PC-9 (cell line): ENCODE measurements at regions not wholly inside any gene's neighbourhood (a gene's known extent, or its start where the extent isn't known, plus 50 kb on each side); places are given as distances from the start of the nearest gene placed in this dataset.

Experiments
- BruUV-seq: library from RNA; stranded (reverse); fragments of 400-500 nt; replicated peaks from 2 replicates; lab custom pipeline; 2021; lab: Mats Ljungman, UMichigan
- CTCF ChIA-PET: fragments of 300-600 bp; sonication (Branson Sonifier 250); formaldehyde crosslinking; loops from one replicate; lab custom pipeline; 2022; ENCODE audit warnings: antibody characterized with exemption; lab: Charles Lee
- POLR2A ChIA-PET: fragments of 300-600 bp; sonication (Branson Sonifier 250); formaldehyde crosslinking; loops from one replicate; lab custom pipeline; 2022; ENCODE audit warnings: antibody characterized with exemption; ENCODE audit not compliant: unreplicated experiment; lab: Charles Lee
- DNase-seq, 2 experiments: peaks; one replicate each; pipeline versions ENCODE4 v3.0.0 to v3.0.0-alpha.2; 2015 to 2022; ENCODE audit warnings: mixed read lengths in 1 of 2
- H2AFZ ChIP-seq: fragments of 200-600 bp; sonication (generic); 2 replicates; pipeline ENCODE4 v1.8.1; 2017; ENCODE audit warnings: antibody characterized with exemption
- H3F3A ChIP-seq: fragments of 200-600 bp; sonication (generic); 2 replicates; pipeline ENCODE4 v1.8.1; 2017; ENCODE audit warnings: antibody characterized with exemption, mild to moderate bottlenecking, low read depth; ENCODE audit not compliant: insufficient read depth
- H3K27ac ChIP-seq: fragments of 200-600 bp; sonication (generic); 2 replicates; pipeline ENCODE4 v1.6.1; 2016; ENCODE audit warnings: mixed run types
- H3K27me3 ChIP-seq: fragments of 200-600 bp; sonication (generic); 2 replicates; pipeline ENCODE4 v1.6.1; 2016; ENCODE audit warnings: low read depth, mixed run types; ENCODE audit not compliant: insufficient read depth
- H3K36me3 ChIP-seq: fragments of 200-600 bp; sonication (generic); 2 replicates; pipeline ENCODE4 v1.6.1; 2016; ENCODE audit warnings: low read depth, mixed run types
- H3K4me1 ChIP-seq: fragments of 200-600 bp; sonication (generic); replicated peaks from 2 replicates; pipeline ENCODE4 v1.6.1; 2016; ENCODE audit warnings: mixed run types; ENCODE audit not compliant: insufficient read depth
- H3K4me2 ChIP-seq: fragments of 200-600 bp; sonication (generic); 2 replicates; pipeline ENCODE4 v1.6.1; 2017; ENCODE audit warnings: mixed run types
- H3K4me3 ChIP-seq: fragments of 200-600 bp; sonication (generic); 2 replicates; pipeline ENCODE4 v1.6.1; 2016; ENCODE audit warnings: mixed run types
- H3K79me2 ChIP-seq: fragments of 200-600 bp; sonication (generic); 2 replicates; pipeline ENCODE4 v1.6.1; 2017; ENCODE audit warnings: low read depth, mixed run types
- H3K9me2 ChIP-seq: fragments of 200-600 bp; sonication (generic); 2 replicates; pipeline ENCODE4 v1.8.1; 2017; ENCODE audit warnings: mild to moderate bottlenecking; ENCODE audit not compliant: insufficient read depth
- H3K9me3 ChIP-seq: fragments of 200-600 bp; sonication (generic); 2 replicates; pipeline ENCODE4 v1.8.1; 2016; ENCODE audit warnings: low read depth; ENCODE audit not compliant: insufficient read depth
- H4K20me1 ChIP-seq: fragments of 200-600 bp; sonication (generic); 2 replicates; pipeline ENCODE4 v1.8.1; 2017; ENCODE audit not compliant: insufficient read depth
- EZH2 ChIP-seq: fragments of 200-600 bp; sonication (generic); IDR thresholded peaks from 2 replicates; pipeline ENCODE4 v1.8.0; 2017; ENCODE audit warnings: antibody characterized with exemption, low read depth
- intact Hi-C: fragments of 100-400 bp; cut with micrococcal nuclease; formaldehyde crosslinking; loops from one replicate; pipeline ENCODE4 v1.10.0; 2022; ENCODE audit not compliant: unreplicated experiment
- TF ChIP-seq, protein P1 (sequence below): fragments of 200-600 bp; sonication (generic); conservative IDR thresholded peaks from 2 replicates; pipeline ENCODE4 v1.6.1; 2017; ENCODE audit warnings: mixed run types, antibody characterized with exemption, mild to moderate bottlenecking, moderate library complexity

DNA sequence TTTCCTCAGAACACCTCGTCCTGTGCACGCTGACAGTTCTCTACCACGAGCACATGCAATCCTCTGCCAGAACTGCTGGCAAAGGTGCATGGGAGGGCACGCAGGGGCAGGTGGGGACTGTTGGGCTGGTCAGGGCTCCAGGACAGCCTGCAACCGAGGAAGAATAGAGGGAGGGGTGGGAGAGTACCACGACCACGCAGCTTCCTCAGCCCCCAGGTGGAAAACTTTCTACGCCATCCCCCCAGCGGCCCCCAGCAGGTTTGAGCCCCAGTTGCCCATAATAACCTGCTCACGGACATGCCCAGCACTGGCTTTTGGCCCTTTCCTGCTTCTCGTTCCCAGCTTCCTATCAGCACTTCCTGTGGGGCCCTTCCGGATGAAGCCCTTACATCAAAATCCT is 199.3 kb downstream of the C16orf95 start:
- no peaks in the 10 kb centered on the region for H3K9me3 ChIP-seq
- TF ChIP-seq, protein P1, sequence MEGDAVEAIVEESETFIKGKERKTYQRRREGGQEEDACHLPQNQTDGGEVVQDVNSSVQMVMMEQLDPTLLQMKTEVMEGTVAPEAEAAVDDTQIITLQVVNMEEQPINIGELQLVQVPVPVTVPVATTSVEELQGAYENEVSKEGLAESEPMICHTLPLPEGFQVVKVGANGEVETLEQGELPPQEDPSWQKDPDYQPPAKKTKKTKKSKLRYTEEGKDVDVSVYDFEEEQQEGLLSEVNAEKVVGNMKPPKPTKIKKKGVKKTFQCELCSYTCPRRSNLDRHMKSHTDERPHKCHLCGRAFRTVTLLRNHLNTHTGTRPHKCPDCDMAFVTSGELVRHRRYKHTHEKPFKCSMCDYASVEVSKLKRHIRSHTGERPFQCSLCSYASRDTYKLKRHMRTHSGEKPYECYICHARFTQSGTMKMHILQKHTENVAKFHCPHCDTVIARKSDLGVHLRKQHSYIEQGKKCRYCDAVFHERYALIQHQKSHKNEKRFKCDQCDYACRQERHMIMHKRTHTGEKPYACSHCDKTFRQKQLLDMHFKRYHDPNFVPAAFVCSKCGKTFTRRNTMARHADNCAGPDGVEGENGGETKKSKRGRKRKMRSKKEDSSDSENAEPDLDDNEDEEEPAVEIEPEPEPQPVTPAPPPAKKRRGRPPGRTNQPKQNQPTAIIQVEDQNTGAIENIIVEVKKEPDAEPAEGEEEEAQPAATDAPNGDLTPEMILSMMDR, result no peak
- TF ChIP-seq EZH2, result no peak
- no peaks in the 10 kb centered on the region for H4K20me1 ChIP-seq
- H3K27ac ChIP-seq, result no peak overlapping the region
- no peaks in the 10 kb centered on the region for H3K79me2 ChIP-seq
- intact Hi-C loops, result no loop called here
- no peaks in the 10 kb centered on the region for H3K4me1 ChIP-seq
- ChIA-PET CTCF (no interaction called here), POLR2A (no interaction called here)
- H3K4me3 ChIP-seq, result no peak overlapping the region
- peaks cover 88% of the 10 kb centered on the region for H3K27me3 ChIP-seq
- no peaks in the 10 kb centered on the region for H3F3A ChIP-seq
- BruUV-seq, result no TSS peak
- no peak for DNase-seq
- H3K4me2 ChIP-seq, result no peak overlapping the region
- H2AFZ ChIP-seq, result no peak overlapping the region
- no peaks in the 10 kb centered on the region for H3K9me2 ChIP-seq
- no peaks in the 10 kb centered on the region for H3K36me3 ChIP-seq

DNA sequence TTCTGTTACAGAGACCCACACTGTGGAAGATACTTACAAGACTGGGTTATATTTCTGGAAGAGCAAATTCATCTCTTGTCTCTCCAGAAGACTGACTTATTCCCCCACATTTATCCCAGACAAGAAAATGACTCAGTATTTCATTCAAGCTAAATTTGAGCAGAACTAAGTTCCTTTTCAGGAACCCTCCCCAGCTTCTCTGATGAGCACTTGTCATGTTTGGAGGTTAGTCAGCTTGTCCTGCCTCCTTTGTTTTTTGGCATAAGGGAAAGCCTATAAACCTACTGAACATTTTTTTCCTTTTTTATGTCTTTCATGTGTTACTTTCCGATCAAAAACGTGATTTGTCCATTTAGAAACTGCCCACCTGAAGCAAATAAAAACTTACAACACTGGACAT is 198.0 kb downstream of the C16orf95 start:
- Histone ChIP-seq H3K9me2 (no peaks in the 10 kb centered on the region), H3K4me3 (no peak overlapping the region), H3K79me2 (no peaks in the 10 kb centered on the region), H2AFZ (no peak overlapping the region), H3K36me3 (no peaks in the 10 kb centered on the region), H4K20me1 (no peaks in the 10 kb centered on the region), H3K27ac (no peak overlapping the region), H3K4me2 (no peak overlapping the region), H3K4me1 (no peaks in the 10 kb centered on the region), H3K27me3 (peaks cover 87% of the 10 kb centered on the region), H3F3A (no peaks in the 10 kb centered on the region), H3K9me3 (no peaks in the 10 kb centered on the region)
- no peak for TF ChIP-seq EZH2
- TF ChIP-seq, protein P1, result no peak
- no peak for DNase-seq
- ChIA-PET CTCF (no interaction called here), POLR2A (no interaction called here)
- intact Hi-C loops, result no loop called here
- BruUV-seq, result no TSS peak

DNA sequence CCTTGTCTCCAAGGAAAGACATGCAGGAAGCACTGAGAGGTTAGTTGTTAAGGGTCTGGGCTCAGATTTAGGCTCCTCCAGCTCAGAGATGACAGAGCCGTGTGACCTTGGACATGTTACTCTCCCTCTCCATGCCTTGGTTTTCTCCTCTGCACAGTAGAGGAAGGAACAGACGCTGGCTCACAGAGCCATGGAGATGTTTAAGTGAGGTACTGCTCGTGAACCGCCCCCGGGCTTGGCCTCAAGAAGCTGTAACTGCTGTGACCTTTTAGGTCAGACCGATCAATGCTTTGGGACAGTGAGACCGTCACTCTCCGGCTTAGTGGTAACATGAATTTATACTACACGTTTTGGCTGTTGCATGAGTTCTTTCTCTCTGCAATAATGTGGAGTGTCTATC is 197.4 kb downstream of the C16orf95 start:
- peaks cover 4% of the 10 kb centered on the region; the same call in 1 of the 2 replicates for H3F3A ChIP-seq
- no peak overlapping the region for H2AFZ ChIP-seq
- intact Hi-C loops, result no loop called here
- H3K27me3 ChIP-seq, result peaks cover 81% of the 10 kb centered on the region
- no peak overlapping the region for H3K4me3 ChIP-seq
- ChIA-PET CTCF (no interaction called here), POLR2A (no interaction called here)
- H3K9me2 ChIP-seq, result no peaks in the 10 kb centered on the region
- H3K36me3 ChIP-seq, result no peaks in the 10 kb centered on the region
- no peaks in the 10 kb centered on the region for H4K20me1 ChIP-seq
- no peaks in the 10 kb centered on the region for H3K4me1 ChIP-seq
- BruUV-seq, result no TSS peak
- TF ChIP-seq EZH2, result no peak
- TF ChIP-seq, protein P1, result no peak
- H3K4me2 ChIP-seq, result no peak overlapping the region
- no peak for DNase-seq
- no peaks in the 10 kb centered on the region for H3K79me2 ChIP-seq
- H3K27ac ChIP-seq, result no peak overlapping the region
- no peaks in the 10 kb centered on the region for H3K9me3 ChIP-seq
